Midbrain (tissue), 1 donor: ENCODE measurements at regions not wholly inside any gene's neighbourhood (a gene's known extent, or its start where the extent isn't known, plus 50 kb on each side); places are given as distances from the start of the nearest gene placed in this dataset.
"Not testable (repeated sequence)": the region's sequence is repeated elsewhere in the genome, so short reads cannot be mapped to it uniquely, and the experiment has no call there.

Experiments
- DNase-seq: peaks from one replicate; lab custom pipeline; 2025; lab: John Stamatoyannopoulos, UW

DNA sequence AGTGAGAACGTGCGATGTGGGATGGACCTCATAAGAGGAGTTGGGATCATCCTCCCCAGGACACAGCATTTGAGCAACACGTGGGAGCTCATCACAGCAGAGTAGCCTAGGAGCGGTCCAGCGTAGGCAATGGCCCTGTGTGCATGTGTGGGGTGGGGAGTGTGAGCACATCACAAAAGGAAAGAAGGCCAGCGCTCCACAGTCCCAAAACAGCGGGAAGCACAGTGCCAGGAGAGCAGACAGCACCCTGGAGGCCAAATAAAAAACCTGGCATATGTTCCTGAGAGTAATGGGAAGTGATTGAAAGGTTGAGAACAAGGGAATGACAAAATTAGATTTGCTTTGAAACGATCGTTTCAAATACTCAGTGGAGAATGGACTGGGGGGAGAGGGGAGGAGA, 226.0 kb downstream of the C7orf25 start:
- no peak for DNase-seq

DNA sequence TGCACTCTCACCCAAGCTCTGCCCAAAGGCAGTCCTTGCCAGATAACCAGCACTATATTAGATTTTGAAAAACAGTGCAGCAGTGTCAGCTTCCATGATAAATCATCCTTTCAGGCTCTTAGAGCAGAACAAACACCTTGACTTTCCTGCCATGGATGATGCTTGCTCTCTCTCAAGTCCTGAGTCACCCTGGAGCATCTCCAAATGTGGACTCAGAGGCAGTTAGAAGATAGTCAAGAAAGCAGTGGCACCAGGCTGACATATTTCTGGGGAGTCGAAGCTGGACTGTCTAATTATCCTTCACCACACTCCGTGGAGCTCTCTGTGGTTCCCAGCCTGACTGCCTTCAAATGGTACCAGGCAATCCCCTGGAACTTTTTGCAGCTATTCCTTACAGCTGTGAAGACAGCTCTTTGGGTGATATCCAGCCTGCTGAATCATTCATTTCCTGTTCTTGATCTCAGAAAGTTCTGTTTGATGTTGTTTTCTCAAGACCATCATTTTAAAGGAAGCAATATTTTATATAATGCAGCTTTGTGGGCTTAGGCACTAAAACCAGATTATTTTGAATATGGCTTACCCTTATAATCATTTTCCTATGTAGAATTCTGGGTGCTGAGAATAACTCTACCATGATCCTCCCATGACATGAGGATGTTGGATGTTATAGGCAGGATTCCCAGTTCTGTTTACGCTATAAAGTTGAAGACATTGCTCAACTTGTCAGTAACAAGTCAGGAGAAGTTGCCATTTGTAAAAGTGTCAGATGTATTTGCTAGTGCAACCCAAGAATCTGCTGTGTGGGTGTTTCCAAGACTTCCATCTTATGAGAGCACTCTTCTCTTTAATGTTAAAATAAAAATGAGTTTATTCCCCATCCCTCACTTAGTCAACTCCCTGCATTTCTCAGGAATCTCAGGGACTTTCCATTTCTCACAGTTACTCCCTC, 233.8 kb downstream of the C7orf25 start:
- DNase-seq = no peak

DNA sequence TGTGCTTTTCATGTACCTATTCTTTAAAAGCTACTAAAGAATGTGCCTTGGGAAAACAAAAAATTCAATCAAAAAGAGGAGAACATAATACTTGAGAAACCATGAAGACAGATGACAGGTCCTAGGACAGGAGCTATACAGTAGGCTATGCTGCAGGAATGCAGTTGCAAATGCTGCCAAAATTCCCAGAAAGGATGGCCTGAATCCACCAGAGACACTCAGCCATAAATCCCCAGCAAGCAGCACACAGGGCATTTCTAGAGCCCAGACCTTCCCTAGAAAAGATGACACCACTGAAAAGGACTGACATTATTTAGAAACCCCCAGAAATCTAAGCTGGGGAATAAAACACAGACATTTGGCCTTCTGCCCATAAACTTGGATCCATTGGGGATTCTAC, 237.3 kb downstream of the C7orf25 start:
- DNase-seq = no peak

DNA sequence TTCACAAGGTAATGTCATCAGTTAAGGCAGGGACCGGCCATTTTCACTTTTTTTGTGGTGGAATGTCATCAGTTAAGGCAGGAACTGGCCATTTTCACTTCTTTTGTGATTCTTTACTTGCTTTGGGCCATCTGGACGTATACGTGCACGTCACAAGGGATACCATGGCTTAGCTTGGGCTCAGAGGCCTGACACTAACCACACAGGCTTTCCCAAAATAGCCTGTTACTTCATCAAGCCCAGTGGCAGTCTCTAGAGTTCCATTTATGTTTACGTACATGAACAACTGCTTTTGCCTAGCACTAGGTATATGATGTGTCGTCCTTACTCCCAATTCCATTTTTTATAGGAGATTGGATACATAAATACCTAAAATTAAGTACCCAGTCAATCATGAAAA, 237.9 kb downstream of the C7orf25 start:
- DNase-seq = no peak

DNA sequence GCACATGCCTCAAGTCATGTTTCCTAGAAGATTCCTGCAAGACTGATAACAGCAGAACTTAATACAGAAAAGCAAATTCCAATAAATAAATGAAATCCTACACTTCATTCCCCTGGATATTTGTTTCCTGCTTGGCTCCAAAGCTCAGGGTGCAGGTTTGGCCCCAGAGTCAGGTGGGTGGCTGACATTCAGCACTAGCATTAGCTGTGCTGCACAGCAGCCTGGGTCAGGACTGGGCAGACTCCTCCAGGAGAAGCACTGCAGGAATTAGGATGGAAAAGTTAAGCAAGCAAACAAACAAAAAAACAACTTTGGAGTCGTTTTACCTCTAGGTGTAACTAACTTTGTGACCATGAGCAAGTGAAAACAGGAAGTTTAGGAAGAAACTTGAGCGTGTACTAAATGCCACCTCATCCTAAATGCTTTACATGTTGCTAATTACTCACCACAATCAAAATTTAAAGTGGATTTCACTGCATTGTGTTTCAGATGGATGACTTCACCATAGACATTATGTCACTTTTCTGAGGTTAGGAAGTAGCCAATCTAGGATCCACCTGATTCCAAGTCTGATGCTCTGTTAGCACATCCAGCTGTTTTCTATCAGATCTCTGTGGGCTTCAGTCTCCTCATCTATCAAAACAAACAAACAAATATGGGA, 239.4 kb downstream of the C7orf25 start:
- DNase-seq = no peak

DNA sequence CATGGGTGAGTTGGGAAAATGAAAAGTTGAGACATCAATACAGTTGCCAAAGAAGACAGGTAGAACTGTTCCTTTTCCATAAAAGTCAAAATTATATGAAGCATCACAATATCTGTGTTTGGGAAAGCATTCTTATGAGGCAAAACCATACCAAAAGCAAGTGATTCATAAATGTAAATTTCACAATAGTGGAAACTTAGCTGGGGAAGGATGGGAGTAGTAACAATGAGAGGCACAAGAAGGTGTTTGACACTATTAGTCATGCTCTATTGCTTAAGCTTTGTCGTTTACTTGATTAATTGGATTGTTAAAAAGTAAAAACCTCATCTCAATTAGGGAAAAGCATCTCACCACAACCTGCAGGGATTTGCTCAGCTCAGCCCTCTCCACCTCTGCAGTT, 240.2 kb downstream of the C7orf25 start:
- DNase-seq = no peak

DNA sequence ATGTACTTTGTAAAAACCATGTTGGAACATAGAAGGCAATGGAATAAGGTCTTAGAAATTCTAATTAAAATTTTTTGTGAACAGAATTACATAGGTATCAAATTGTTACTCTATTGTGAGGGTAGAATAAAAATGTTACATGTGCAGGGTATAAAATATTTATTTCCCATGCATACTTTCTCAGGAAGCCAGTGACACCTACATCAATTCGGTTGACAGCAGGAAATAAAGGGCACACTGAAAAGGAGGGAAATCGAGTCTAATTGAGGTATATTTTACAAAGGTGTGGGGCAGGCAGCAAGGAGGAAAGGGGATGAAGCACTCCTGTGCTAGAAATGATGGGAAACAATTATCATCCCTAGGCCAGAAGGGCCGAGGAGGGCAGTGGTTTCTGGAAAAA, 244.9 kb downstream of the C7orf25 start:
- DNase-seq = no peak

DNA sequence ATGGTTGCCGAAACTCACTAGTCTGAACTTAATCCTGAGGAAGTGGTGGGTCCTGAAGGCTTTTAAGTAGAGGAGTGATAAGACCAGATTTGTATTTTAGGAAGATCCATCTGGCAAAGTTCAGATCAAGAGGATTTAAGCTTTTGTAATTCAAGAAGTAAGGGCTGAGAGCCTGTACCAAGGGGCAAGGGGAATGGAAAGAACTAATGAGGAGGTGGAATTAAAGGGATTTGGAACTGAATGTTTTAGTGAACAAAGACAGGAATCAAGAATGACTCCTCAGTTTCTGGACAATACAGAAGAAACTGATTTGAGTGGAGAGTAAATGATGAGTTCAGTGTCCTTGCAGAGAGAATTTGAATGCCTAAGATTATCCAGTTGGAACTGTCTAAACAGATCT, 249.0 kb downstream of the C7orf25 start:
- no peak for DNase-seq

DNA sequence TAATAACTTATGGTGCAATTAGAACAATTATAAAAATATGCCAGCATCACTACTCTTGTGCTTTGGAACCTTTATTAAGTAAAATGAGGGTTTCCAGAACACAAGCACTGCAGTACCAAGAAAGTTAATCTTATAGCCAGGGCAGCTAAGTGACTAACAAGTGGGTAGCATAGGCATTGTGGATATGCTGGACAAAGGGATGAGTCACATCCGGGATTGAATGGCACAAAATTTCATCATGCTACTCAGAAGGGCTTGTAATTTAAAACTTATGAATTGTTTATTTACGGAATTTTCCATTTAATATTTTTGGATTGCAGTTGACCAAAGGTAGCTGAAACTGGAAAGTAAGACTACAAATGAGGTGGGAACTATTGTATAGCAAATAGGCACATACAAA, 250.6 kb downstream of the C7orf25 start:
- DNase-seq = no peak

DNA sequence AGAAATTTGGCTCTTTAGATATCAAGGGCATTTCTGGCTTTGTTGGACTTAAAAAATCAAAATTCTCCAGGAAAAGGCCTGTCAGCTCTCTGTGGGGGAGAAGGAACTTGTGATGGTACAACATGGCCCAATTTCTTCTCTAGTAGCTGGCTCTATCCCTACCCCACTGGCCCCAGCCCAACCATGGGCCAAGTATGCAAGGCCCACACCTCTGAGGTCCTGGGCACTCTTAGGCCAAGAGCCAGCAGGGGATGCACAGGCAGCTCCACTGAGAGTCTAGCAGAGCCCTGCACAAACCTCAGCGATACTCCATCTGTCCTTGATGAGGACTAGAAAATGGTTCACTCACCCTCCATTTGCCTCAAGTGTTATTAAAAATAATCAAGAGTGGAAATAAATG, 261.2 kb downstream of the C7orf25 start:
- DNase-seq = no peak

DNA sequence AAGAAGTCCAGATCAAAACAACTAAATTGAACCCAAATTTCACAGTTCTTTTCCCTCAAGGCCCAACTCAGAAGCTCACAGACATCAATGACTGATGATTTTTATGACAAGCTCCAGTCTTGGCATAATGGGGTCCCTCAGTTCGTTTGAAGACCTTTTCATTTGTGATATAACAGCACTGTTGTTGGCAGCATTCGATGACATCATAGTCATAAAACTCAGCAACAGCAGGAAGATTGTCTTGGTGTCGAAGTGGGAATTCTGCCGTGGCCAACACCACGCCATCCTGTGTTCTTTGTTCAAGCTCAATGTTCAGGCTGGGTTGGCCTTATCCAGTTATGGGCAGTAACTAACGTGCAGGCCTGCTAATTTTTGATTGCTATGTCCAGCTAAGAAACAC, 261.7 kb downstream of the C7orf25 start:
- DNase-seq = no peak

DNA sequence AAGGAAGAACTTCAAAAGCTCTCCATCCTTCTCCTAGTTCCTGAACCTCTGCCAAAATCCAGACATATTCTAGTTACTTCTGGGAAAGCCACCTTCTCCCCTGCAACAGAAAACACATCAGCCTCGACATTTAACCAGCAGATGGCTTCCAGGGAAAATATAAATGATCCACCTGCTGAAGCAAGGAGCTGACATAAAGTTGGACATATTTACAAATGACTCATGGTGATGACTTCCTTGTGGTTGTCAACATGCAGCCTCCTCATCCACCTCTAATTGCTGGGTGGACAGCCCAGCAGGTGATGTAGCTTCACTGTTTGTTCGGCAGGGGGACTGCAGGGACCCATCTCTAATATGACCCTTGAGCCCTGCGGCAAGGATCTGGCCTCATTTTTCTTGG, 266.0 kb downstream of the C7orf25 start:
- no peak for DNase-seq

DNA sequence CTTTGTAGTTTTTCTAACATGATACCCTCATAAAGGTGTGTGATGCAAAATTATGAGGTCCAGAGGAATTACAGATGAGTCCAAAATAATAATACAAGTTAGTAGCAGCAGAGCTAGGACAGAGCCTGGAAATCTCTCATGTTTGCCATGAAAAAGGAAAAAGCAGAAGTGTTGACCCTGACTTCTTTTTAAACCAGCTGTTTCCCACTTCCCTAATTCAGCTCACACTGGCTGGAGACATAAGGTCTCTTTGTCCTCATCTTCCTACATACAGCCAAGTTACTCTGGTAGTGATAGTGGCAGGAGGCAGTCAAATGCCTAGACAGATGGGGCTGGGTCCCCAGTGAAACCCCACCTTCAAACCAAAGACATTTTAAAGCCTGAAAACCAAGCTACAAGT, 269.2 kb downstream of the C7orf25 start:
- DNase-seq = no peak

DNA sequence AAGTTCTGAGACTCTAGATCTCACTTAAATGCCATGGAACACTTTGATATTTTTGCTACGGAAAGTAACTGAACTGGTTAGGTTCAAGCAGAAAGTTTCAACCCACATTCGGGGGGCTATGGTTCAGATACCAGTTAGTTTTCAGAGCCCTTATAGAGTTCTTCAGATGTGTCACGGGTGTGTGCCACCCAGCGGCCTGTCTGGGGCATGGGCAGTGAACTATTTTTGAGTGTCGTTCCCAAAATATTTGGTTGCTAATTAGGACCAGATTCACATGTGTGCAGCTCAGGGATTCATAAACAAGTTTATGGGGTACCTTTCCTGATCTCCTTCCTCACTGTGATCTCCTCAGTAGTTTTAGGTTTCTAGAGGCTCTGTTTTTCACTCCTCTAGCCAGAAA, 271.9 kb downstream of the C7orf25 start:
- no peak for DNase-seq

DNA sequence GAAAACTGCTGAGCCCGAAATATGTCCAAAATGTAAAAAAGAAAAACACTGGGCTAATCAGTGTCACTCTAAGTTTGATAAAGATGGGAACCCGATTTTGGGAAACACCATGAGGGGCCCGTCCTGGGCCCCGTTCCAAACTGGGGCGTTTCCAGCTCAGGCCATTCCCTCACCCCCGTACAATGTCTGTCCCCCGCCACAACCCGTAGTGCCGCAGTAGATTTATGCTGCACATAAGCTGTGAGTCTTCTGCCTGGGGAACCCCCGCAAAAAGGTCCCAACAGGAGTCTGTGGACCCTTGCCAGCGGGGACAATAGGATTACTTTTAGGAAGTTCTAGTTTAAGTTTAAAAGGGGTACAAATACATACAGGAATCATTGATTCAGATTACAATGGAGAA, 275.5 kb downstream of the C7orf25 start:
- DNase-seq = not testable (repeated sequence)

DNA sequence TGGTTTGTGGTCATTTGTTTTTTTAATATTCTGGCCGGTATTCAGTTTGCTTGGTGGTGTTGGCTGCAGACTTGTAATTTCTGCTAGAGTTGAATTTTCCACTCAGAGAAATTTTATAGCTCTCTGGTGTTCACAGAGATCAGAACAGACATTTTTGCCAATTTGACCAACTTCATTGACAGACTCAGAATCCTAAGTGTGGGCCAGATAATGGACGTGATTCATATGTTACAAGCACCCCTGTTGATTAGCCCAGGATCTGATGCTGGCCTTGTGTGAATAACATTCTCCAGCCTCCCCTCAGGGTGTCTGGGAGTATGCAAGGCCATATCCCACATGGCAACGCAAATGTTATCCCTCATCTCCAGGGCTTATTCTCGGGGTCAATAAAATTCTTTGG, 283.8 kb downstream of the C7orf25 start:
- DNase-seq = no peak

DNA sequence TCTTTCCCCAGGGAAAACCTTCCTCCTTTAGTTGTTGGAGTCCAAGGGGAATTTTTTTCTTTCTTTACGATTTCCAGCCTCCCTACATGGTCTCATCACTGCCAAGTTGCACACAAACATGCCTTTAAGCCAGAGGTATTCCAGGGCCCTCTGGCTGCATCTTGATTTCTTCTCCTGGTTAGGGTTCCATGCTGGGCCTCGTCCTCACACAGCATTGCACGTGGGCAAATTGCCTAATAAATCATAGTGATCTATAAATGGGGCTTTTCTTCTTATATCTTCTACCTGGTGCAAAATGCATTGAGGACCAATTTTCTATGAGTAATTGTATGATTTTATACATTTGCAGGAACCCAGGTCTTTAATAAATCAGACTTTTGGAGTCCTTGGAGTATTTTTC, 284.2 kb downstream of the C7orf25 start:
- no peak for DNase-seq

DNA sequence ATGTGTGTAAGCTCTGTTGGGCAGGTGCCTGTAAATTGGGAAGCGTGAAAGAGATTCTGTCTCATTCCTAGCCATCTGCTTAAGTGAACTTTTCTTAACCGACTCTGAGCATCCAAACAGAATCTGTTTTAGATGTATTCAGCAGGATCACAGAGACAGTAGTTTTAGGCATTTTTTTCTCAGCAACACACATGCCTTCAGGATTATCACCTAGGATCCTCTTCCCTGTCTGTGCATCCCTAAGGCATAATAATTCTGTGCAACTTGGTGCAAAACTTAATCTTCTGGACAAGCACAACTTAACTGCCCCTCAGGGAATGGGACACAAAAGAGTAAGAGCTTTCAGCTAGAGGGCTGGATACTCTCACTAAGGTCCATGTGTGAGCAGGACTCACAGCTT, 284.8 kb downstream of the C7orf25 start:
- no peak for DNase-seq

DNA sequence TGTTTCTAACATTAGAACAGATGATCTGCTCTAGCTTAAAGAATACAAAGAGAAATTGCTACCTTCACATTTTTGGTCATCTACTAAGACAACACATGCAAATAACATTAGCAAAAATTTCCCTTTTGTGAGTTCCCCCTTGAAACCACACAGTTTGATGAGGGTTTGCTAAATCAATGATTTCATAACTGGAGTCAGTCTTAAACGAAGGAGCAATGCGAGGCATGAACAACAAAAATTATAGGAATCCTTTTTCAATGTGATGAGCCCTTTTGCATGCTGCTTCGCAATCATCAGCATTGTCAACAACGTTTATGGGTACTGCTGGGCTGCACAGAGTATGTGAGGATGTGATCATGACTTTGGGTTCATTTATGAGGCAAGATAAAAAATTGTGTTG, 286.4 kb downstream of the C7orf25 start:
- no peak for DNase-seq

DNA sequence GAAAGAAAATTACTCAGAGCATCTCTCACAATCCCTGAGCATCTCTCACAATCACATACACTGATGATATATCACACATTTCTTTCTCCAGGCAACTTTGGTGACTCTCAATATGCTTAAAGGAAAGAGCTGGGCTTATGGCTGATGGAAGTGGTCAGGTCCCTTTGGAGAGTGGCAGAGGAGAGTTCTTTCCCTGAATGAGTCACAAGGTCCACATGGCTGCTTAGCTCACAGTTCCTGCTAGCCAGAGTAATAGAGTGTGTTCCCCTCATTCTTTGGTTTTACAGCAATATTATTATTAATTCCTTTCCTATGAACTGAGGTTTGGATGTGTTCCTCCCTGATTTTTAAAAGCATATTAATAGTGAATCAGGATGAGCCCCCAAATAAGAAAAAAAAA, 287.4 kb downstream of the C7orf25 start:
- DNase-seq = no peak

DNA sequence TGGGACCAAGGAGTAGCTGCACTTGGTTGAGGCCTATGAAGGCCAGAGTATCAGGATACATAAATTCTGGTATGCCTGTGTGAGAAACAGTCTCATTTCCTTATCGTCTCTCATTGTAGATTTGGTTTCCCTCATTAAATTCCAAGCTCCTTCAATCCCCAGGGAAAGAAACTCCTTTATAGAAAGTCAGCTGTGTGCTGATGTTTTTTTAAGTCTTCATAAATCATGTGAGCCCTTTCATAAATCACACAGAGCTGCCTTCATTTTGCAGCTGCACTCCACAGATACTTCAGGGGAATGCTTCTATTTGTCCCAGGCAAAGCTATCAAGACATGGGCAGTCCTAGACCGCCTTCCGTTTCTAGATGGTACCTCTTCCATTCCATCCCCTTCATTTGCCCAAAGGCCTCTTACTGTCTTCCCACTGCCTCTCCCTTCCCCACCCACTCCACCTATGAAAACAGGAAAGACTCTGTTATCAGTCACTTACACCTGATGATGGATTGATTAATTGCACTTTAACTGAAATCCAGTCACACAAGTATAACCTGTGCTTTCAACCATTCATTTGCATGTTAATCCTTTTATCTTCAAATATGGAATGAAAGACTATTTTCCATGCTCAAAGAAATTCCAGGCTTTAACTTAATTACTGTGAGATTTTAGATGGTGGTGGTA, 290.2 kb downstream of the C7orf25 start:
- no peak for DNase-seq

DNA sequence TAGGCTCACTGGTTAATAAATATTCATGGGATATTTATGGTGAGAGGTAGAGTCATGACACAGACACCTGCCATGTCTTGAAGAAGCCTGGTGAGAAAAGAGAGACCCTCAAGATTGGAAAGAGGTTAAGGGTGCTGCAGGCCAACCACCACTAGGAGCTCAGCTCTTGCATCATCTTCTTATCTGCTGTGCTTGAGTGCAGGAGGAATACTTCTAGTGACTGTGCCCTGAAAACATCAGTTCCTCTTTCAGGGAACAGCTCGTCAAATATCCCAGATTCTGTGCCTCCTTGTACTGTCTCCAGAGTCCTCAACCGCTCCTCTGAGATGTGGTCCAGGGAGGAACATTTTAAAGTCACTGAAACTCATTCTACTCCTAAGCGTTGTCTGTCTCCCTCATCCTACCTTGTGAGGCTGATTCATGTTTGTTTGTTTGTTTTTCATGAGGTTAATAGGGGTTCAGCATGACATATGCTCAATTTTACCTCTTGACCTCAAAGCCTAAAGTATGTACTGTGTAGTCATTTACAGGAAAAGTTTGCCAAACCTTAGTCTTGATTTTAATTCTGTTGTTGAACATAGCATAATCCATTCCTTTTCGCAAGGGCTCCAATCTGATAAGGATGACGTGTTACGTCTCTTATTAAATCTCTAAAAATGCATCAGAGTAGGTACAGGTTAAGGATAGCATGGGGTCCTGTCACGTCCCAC, 293.1 kb downstream of the C7orf25 start:
- no peak for DNase-seq
